Upper lobe of left lung (tissue), 6 donors: ENCODE measurements at regions not wholly inside any gene's neighbourhood (a gene's known extent, or its start where the extent isn't known, plus 50 kb on each side); places are given as distances from the start of the nearest gene placed in this dataset.

Experiments used
- ATAC-seq, 2 donors: fragments of 200-7000 bp; cut with Tn5 transposase; one replicate each; pipeline ENCODE4 v1.9.1; 2022; ENCODE audit warnings: mild to moderate bottlenecking in 2 of 2, moderate library complexity in 2 of 2; ENCODE audit not compliant: low FRiP score in 2 of 2
- DNase-seq, 2 donors: peaks; one replicate each; pipeline ENCODE4 v3.0.0-alpha.2; 2019 to 2020
- H3K27ac ChIP-seq, 4 donors: fragments of 200-600 bp; sonication (generic); one replicate each; pipeline ENCODE4 v1.5.1; 2016 to 2019
- H3K27me3 ChIP-seq, 4 donors: fragments of 200-600 bp; sonication (generic); one replicate each; pipeline ENCODE4 v1.5.1; 2017 to 2019
- H3K36me3 ChIP-seq, 4 donors: fragments of 200-600 bp; sonication (generic); one replicate each; pipeline ENCODE4 v1.5.1; 2016 to 2019
- H3K4me1 ChIP-seq, 4 donors: fragments of 200-600 bp; sonication (generic); one replicate each; pipeline ENCODE4 v1.5.1; 2018 to 2019
- H3K4me3 ChIP-seq, 4 donors: fragments of 200-600 bp; sonication (generic); one replicate each; pipeline ENCODE4 v1.5.1; 2017 to 2019; ENCODE audit warnings: mild to moderate bottlenecking in 2 of 4, moderate library complexity in 1 of 4
- H3K9me3 ChIP-seq, 4 donors: fragments of 200-600 bp; sonication (generic); one replicate each; pipeline ENCODE4 v1.5.1; 2018 to 2019
- CTCF ChIP-seq, 6 experiments: fragments of 450-650 bp in 4 of 6; fragments of 200-600 bp in 2 of 6; sonication (generic) in 2 of 6; IDR thresholded peaks; one replicate each; pipeline ENCODE4 v1.5.1; 2016 to 2019; ENCODE audit warnings: antibody characterized with exemption in 6 of 6
- EP300 ChIP-seq, 4 donors: sonication (generic); formaldehyde crosslinking; IDR thresholded peaks; one replicate each; pipeline ENCODE4 v1.5.1; 2017; ENCODE audit warnings: antibody characterized with exemption in 4 of 4, control low read depth in 2 of 4
- POLR2A ChIP-seq, 4 donors: fragments of 450-650 bp; IDR thresholded peaks; one replicate each; pipeline ENCODE4 v1.5.1; 2016 to 2017; ENCODE audit warnings: antibody characterized with exemption in 4 of 4, mild to moderate bottlenecking in 2 of 4
- POLR2AphosphoS5 ChIP-seq, 2 donors: sonication (generic); formaldehyde crosslinking; IDR thresholded peaks; one replicate each; pipeline ENCODE4 v1.5.1; 2017; ENCODE audit warnings: antibody characterized with exemption in 2 of 2
- WGBS, 2 donors: methylation state at CpG; one replicate each; pipeline ENCODE4 v1.1.5; 2017 to 2018; 5-methylcytosine and 5-hydroxymethylcytosine counted together
- donor health status: DM: no; HTN: no; CAD: no; lungs with moderate emphysema.
- donor health status: DM: no; HTN: yes; CAD: no; lungs with severe emphysema.

GRCh38 chr6:164262348-164262747, 847.8 kb downstream of the QKI start:
- Histone ChIP-seq H3K4me1 (no peaks in the 10 kb centered on the region), H3K9me3 (no peaks in the 10 kb centered on the region), H3K36me3 (no peaks in the 10 kb centered on the region), H3K4me3 (no peak overlapping the region), H3K27me3 (no peaks in the 10 kb centered on the region), H3K27ac (no peak overlapping the region)
- TF ChIP-seq CTCF (IDR thresholded peaks at IDR 0.05) (no peak), EP300 (IDR thresholded peaks at IDR 0.05) (no peak), POLR2A (IDR thresholded peaks at IDR 0.05) (no peak), POLR2AphosphoS5 (IDR thresholded peaks at IDR 0.05) (no peak)
- 77 to 82% methylated on average over 5 of the region's 5 CpGs for WGBS, 2 donors
- DNase-seq (no peak), ATAC-seq (no peak)

GRCh38 chr6:164258421-164258820, 843.9 kb downstream of the QKI start:
- no peaks in the 10 kb centered on the region for H3K36me3 ChIP-seq
- no peaks in the 10 kb centered on the region for H3K27me3 ChIP-seq
- no peaks in the 10 kb centered on the region for H3K9me3 ChIP-seq
- no peaks in the 10 kb centered on the region for H3K4me1 ChIP-seq
- no peak overlapping the region for H3K27ac ChIP-seq
- DNase-seq (no peak), ATAC-seq (no peak)
- TF ChIP-seq POLR2AphosphoS5 (IDR thresholded peaks at IDR 0.05) (no peak), EP300 (IDR thresholded peaks at IDR 0.05) (no peak), POLR2A (IDR thresholded peaks at IDR 0.05) (no peak), CTCF (IDR thresholded peaks at IDR 0.05) (no peak)
- no peak overlapping the region for H3K4me3 ChIP-seq
- WGBS, 2 donors, result 69 to 71% methylated on average over 3 of the region's 3 CpGs

GRCh38 chr6:164252948-164253347, 838.4 kb downstream of the QKI start:
- no peaks in the 10 kb centered on the region for H3K36me3 ChIP-seq
- H3K27ac ChIP-seq, result no peak overlapping the region
- TF ChIP-seq EP300 (IDR thresholded peaks at IDR 0.05) (no peak), CTCF (IDR thresholded peaks at IDR 0.05) (no peak), POLR2A (IDR thresholded peaks at IDR 0.05) (no peak), POLR2AphosphoS5 (IDR thresholded peaks at IDR 0.05) (no peak)
- H3K4me1 ChIP-seq, result no peaks in the 10 kb centered on the region
- ATAC-seq (no peak), DNase-seq (no peak)
- 52 to 56% methylated on average over 3 of the region's 3 CpGs for WGBS, 2 donors
- no peaks in the 10 kb centered on the region for H3K27me3 ChIP-seq
- no peaks in the 10 kb centered on the region for H3K9me3 ChIP-seq
- no peak overlapping the region for H3K4me3 ChIP-seq

GRCh38 chr6:164252291-164252690, 837.8 kb downstream of the QKI start:
- no peaks in the 10 kb centered on the region for H3K9me3 ChIP-seq
- TF ChIP-seq EP300 (IDR thresholded peaks at IDR 0.05) (no peak), POLR2AphosphoS5 (IDR thresholded peaks at IDR 0.05) (no peak), CTCF (IDR thresholded peaks at IDR 0.05) (no peak), POLR2A (IDR thresholded peaks at IDR 0.05) (no peak)
- DNase-seq (no peak), ATAC-seq (no peak)
- no peak overlapping the region for H3K27ac ChIP-seq
- H3K27me3 ChIP-seq, result no peaks in the 10 kb centered on the region
- no peak overlapping the region for H3K4me3 ChIP-seq
- WGBS, 2 donors, result 39 to 75% methylated on average over 1 of the region's 1 CpG
- no peaks in the 10 kb centered on the region for H3K4me1 ChIP-seq
- no peaks in the 10 kb centered on the region for H3K36me3 ChIP-seq

GRCh38 chr6:164247106-164247505, 832.6 kb downstream of the QKI start:
- H3K27me3 ChIP-seq, result no peaks in the 10 kb centered on the region
- ATAC-seq, result no peak
- WGBS, 2 donors, result 86 to 87% methylated on average over 7 of the region's 7 CpGs
- H3K4me3 ChIP-seq, result no peak overlapping the region
- H3K36me3 ChIP-seq, result no peaks in the 10 kb centered on the region
- TF ChIP-seq EP300 (IDR thresholded peaks at IDR 0.05) (no peak), POLR2A (IDR thresholded peaks at IDR 0.05) (no peak), POLR2AphosphoS5 (IDR thresholded peaks at IDR 0.05) (no peak), CTCF (IDR thresholded peaks at IDR 0.05) (no peak)
- H3K27ac ChIP-seq, result no peak overlapping the region
- no peak for DNase-seq
- H3K9me3 ChIP-seq, result no peaks in the 10 kb centered on the region
- no peaks in the 10 kb centered on the region for H3K4me1 ChIP-seq
